ENCODE measurements at regions not wholly inside any gene's neighbourhood (a gene's known extent, or its start where the extent isn't known, plus 50 kb on each side); places are given as distances from the start of the nearest gene placed in this dataset.

DNA sequence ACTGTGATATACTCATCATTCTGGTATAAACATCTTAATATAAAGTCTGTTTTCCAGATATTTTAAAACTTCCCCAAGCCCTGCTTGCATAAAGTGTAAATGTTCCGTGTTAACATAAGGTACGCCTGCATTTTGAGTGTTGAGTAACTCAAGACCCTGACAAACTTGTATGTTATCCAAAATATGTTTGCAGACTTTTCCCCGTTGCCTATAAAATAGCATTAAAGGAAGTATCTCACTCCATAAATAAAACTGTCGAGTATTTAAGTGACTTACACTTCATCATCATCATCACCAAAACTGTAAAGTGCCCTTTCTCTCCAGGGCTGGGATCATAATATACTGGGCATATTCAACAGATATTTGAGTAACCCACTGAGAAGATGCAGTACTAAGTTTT, 64.6 kb upstream of the TSPAN8 start:
- H2AK9ac ChIP-seq (replicated peaks; ENCODE audit: low read depth, low read length, poor library complexity): no peak overlapping the region
- H2BK20ac ChIP-seq (ENCODE audit: low read depth, low read length): no peak overlapping the region
- ChIA-PET POLR2A (ENCODE audit: unreplicated experiment) (no interaction called here), CTCF (interaction anchor here (0.6 kb wide), 1 partner anchor 69 kb away, joined by 3 read pairs; no protein-coding TSS in a partner anchor)
- no peak overlapping the region for H4K8ac ChIP-seq (ENCODE audit: low read depth in 2 of 2, low read length in 2 of 2)
- H3K9me1 ChIP-seq (ENCODE audit: insufficient read depth, low read length): no peaks in the 10 kb centered on the region
- no peak overlapping the region for H2BK5ac ChIP-seq (ENCODE audit: low read depth, low read length, poor library complexity, severe bottlenecking)
- H4K5ac ChIP-seq (ENCODE audit: low read depth, low read length): no peak overlapping the region
- no peak overlapping the region for H3K4ac ChIP-seq (ENCODE audit: low read depth, low read length)
- H4K91ac ChIP-seq (ENCODE audit: insufficient read depth, low read depth, low read length): no peak overlapping the region
- WGBS, 2 experiments (ENCODE audit: extremely low coverage in 2 of 2, insufficient read length in 1 of 2): no CpG with 5 or more reads among the region's 4 CpGs
- no peaks in the 10 kb centered on the region for H3K36me3 ChIP-seq (ENCODE audit: control insufficient read depth, insufficient read depth, low read length)
- H2BK15ac ChIP-seq (ENCODE audit: low read depth, low read length): no peak overlapping the region
- no peak overlapping the region for H3K14ac ChIP-seq (replicated peaks; ENCODE audit: low read depth, low read length)
- no peak overlapping the region for H3K18ac ChIP-seq (ENCODE audit: low read depth, low read length)
- dilution Hi-C loops (cut with HindIII; ENCODE audit: low sequenced_read_pairs, unreplicated experiment): no loop called here
- no peaks in the 10 kb centered on the region for H3K27me3 ChIP-seq (ENCODE audit: control insufficient read depth, insufficient read depth, low read length)
- no peaks in the 10 kb centered on the region for H4K20me1 ChIP-seq (ENCODE audit: insufficient read depth, low read length)
- H2AFZ ChIP-seq (replicated peaks; ENCODE audit: low read length, poor library complexity): no peak overlapping the region
- DNase-seq (no peak), ATAC-seq (ENCODE audit: low read depth) (no peak)
- peaks cover 4% of the 10 kb centered on the region for H3K9me3 ChIP-seq (ENCODE audit: control insufficient read depth, insufficient read depth, low read length)
- intact Hi-C loops (cut with micrococcal nuclease): no loop called here
- H2BK120ac ChIP-seq (ENCODE audit: low read depth, low read length): no peak overlapping the region
- H3K4me1 ChIP-seq (ENCODE audit: control insufficient read depth, insufficient read depth, low read length): no peaks in the 10 kb centered on the region
- no peak overlapping the region for H3K27ac ChIP-seq (ENCODE audit: insufficient read depth, low read length)
- H3K4me3 ChIP-seq (ENCODE audit: insufficient read depth, low read depth, low read length): no peak overlapping the region
- H3K23ac ChIP-seq (ENCODE audit: low read depth, low read length): no peak overlapping the region
- BruUV-seq (replicated peaks): no TSS peak
- no peak overlapping the region for H3K56ac ChIP-seq (ENCODE audit: extremely low read depth, insufficient read depth, low read length)
- TF ChIP-seq MXI1 (IDR thresholded peaks at IDR 0.05; ENCODE audit: borderline replicate concordance, low read depth, low read length) (no peak), MAZ (IDR thresholded peaks at IDR 0.05; ENCODE audit: borderline replicate concordance, low read depth, low read length) (no peak), RCOR1 (IDR thresholded peaks at IDR 0.05; ENCODE audit: insufficient replicate concordance, low read length) (no peak), CHD1 (IDR thresholded peaks at IDR 0.05; ENCODE audit: low read depth, low read length) (no peak), NFE2L2 (IDR thresholded peaks at IDR 0.05; ENCODE audit: low read depth, low read length) (no peak), RFX5 (IDR thresholded peaks at IDR 0.05; ENCODE audit: low read depth, low read length) (no peak), BHLHE40 (IDR thresholded peaks at IDR 0.05; ENCODE audit: low read depth, low read length) (no peak), RAD21 (IDR thresholded peaks at IDR 0.05; ENCODE audit: low read length) (no peak), CEBPB (IDR thresholded peaks at IDR 0.05; ENCODE audit: low read depth, low read length) (no peak)
- no peak overlapping the region for H2AK5ac ChIP-seq (ENCODE audit: low read depth, low read length)
- H3K9ac ChIP-seq (ENCODE audit: low read depth, low read length): no peak overlapping the region
- no peaks in the 10 kb centered on the region for H3K79me1 ChIP-seq (ENCODE audit: low read depth in 1 of 2, low read length in 2 of 2)
- H3K4me2 ChIP-seq (ENCODE audit: low read depth, low read length): no peak overlapping the region
- in situ Hi-C loops (cut with MboI; ENCODE audit: low sequenced_read_pairs): no loop called here

Data from IMR-90 (cell line).